Liver (tissue), 8 donors: ENCODE measurements at regions not wholly inside any gene's neighbourhood (a gene's known extent, or its start where the extent isn't known, plus 50 kb on each side); places are given as distances from the start of the nearest gene placed in this dataset.

Experiments used
- DNase-seq: peaks from one replicate; pipeline ENCODE4 v3.0.0-alpha.2; 2017; ENCODE audit warnings: low spot score
- H3K27ac ChIP-seq, 2 donors: one replicate each; pipeline ENCODE4 v1.7.0; 2013; ENCODE audit warnings: inconsistent platforms in 2 of 2, low read length in 2 of 2, control low read depth in 1 of 2, low read depth in 1 of 2, mild to moderate bottlenecking in 1 of 2
- H3K27me3 ChIP-seq, 4 donors: one replicate each; pipeline versions ENCODE4 v1.6.1 to v1.7.0; 2013; ENCODE audit warnings: low read length in 3 of 4, inconsistent platforms in 1 of 4, mild to moderate bottlenecking in 1 of 4, moderate library complexity in 1 of 4; ENCODE audit not compliant: control insufficient read depth in 4 of 4, insufficient read depth in 4 of 4
- H3K36me3 ChIP-seq, 4 donors: one replicate each; pipeline versions ENCODE4 v1.6.1 to v1.7.0; 2013; ENCODE audit warnings: low read length in 3 of 4, mild to moderate bottlenecking in 3 of 4, low read depth in 1 of 4, moderate library complexity in 1 of 4; ENCODE audit not compliant: control insufficient read depth in 4 of 4, insufficient read depth in 3 of 4
- H3K4me1 ChIP-seq, 4 donors: one replicate each; pipeline versions ENCODE4 v1.6.1 to v1.7.0; 2013; ENCODE audit warnings: low read length in 3 of 4, mild to moderate bottlenecking in 3 of 4, moderate library complexity in 1 of 4; ENCODE audit not compliant: control insufficient read depth in 4 of 4, insufficient read depth in 4 of 4
- H3K4me3 ChIP-seq, 3 donors: one replicate each; pipeline versions ENCODE4 v1.6.1 to v1.7.0; 2013; ENCODE audit warnings: low read length in 3 of 3, control low read depth in 1 of 3, low read depth in 1 of 3, mild to moderate bottlenecking in 1 of 3
- H3K9ac ChIP-seq, 2 donors: one replicate each; pipeline ENCODE4 v1.7.0; 2013; ENCODE audit warnings: low read length in 2 of 2, mild to moderate bottlenecking in 2 of 2, moderate library complexity in 2 of 2, control low read depth in 1 of 2, low read depth in 1 of 2
- H3K9me3 ChIP-seq, 4 donors: one replicate each; pipeline versions ENCODE4 v1.6.1 to v1.7.0; 2013; ENCODE audit warnings: low read length in 3 of 4; ENCODE audit not compliant: control insufficient read depth in 4 of 4
- EGR1 ChIP-seq, 2 donors: IDR thresholded peaks; 2 replicates each; pipeline ENCODE4 v1.6.1; 2016 to 2018; ENCODE audit warnings: antibody characterized with exemption in 2 of 2, low read depth in 2 of 2
- FOXA1 ChIP-seq: IDR thresholded peaks from 2 replicates; pipeline ENCODE4 v1.6.1; 2016; ENCODE audit warnings: antibody characterized with exemption
- FOXA2 ChIP-seq: IDR thresholded peaks from 2 replicates; pipeline ENCODE4 v1.6.1; 2016; ENCODE audit warnings: antibody characterized with exemption
- GABPA ChIP-seq, 2 donors: IDR thresholded peaks in 1 of 2; conservative IDR thresholded peaks in 1 of 2; 2 replicates each; pipeline ENCODE4 v1.6.1; 2016; ENCODE audit warnings: antibody characterized with exemption in 2 of 2, mild to moderate bottlenecking in 1 of 2, moderate library complexity in 1 of 2
- HNF4A ChIP-seq, 2 donors: conservative IDR thresholded peaks; 2 replicates each; pipeline ENCODE4 v1.6.1; 2016; ENCODE audit warnings: antibody characterized with exemption in 2 of 2, mild to moderate bottlenecking in 2 of 2
- HNF4G ChIP-seq: IDR thresholded peaks from 2 replicates; pipeline ENCODE4 v1.6.1; 2016; ENCODE audit warnings: antibody characterized with exemption
- JUND ChIP-seq, 2 donors: IDR thresholded peaks; 2 replicates each; pipeline ENCODE4 v1.6.1; 2016; ENCODE audit warnings: antibody characterized with exemption in 2 of 2
- NR2F2 ChIP-seq: IDR thresholded peaks from 2 replicates; pipeline ENCODE4 v1.6.1; 2016; ENCODE audit warnings: antibody characterized with exemption
- RAD21 ChIP-seq, 2 donors: IDR thresholded peaks; 2 replicates each; pipeline ENCODE4 v1.6.1; 2016; ENCODE audit warnings: antibody characterized with exemption in 2 of 2, mild to moderate bottlenecking in 2 of 2
- RXRA ChIP-seq, 2 donors: IDR thresholded peaks; 2 replicates each; pipeline ENCODE4 v1.6.1; 2017 to 2018; ENCODE audit warnings: antibody characterized with exemption in 2 of 2, mild to moderate bottlenecking in 1 of 2
- SP1 ChIP-seq: IDR thresholded peaks from 2 replicates; pipeline ENCODE4 v1.6.1; 2018; ENCODE audit warnings: antibody characterized with exemption, mild to moderate bottlenecking
- TAF1 ChIP-seq: conservative IDR thresholded peaks from 2 replicates; pipeline ENCODE4 v1.6.1; 2016; ENCODE audit warnings: antibody characterized with exemption, mild to moderate bottlenecking
- YY1 ChIP-seq: IDR thresholded peaks from 2 replicates; pipeline ENCODE4 v1.6.1; 2016; ENCODE audit warnings: antibody characterized with exemption, mild to moderate bottlenecking
- WGBS: extraction: QIAGEN DNeasy Blood & Tissue Kit; methylation state at CpG from one replicate; pipeline ENCODE4 v1.1.7; 2013; 5-methylcytosine and 5-hydroxymethylcytosine counted together
- TF ChIP-seq, protein P1 (sequence below): IDR thresholded peaks from 2 replicates; pipeline ENCODE4 v1.6.1; 2016; ENCODE audit warnings: antibody characterized with exemption, mild to moderate bottlenecking
- TF ChIP-seq, protein P2 (sequence below): IDR thresholded peaks from 2 replicates; pipeline ENCODE4 v1.6.1; 2016; ENCODE audit warnings: antibody characterized with exemption
- TF ChIP-seq, protein P3 (sequence below): IDR thresholded peaks from 2 replicates; pipeline ENCODE4 v1.6.1; 2016; ENCODE audit warnings: antibody characterized with exemption
- TF ChIP-seq, protein P4 (sequence below): fragments of 150-350 bp; IDR thresholded peaks from 2 replicates; pipeline ENCODE4 v1.5.1; 2017; ENCODE audit warnings: improper control_type of control experiment, low read depth, low read length; ENCODE audit not compliant: missing input control
- TF ChIP-seq, protein P5 (sequence below): IDR thresholded peaks from 2 replicates; pipeline ENCODE4 v1.6.1; 2016; ENCODE audit warnings: antibody characterized with exemption
- donor health status: healthy.
- donor health status: healthy.
- donor health status: healthy.
- donor health status: healthy.
- donor health status: healthy.

DNA sequence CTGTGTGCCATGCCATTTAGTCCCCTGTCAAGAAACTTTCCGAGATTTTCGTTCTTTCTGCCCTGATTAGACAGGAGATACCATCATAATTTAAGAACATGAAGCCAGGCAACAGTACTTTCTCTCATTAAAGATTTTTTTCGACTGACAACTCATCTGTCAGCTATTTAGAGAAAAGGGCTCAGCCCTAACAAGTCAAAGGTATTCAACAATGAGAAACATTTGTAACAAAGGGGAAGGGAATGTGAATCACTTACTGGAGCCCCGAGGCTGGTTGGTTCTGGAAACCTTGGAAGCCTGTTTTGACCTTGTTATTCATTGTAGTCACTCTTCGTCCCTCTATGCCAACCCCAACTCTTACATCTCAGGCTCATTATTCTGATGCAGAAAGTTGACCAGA lies 199.4 kb downstream of the SPP2 start:
- Histone ChIP-seq H3K9me3 (no peaks in the 10 kb centered on the region), H3K27me3 (no peaks in the 10 kb centered on the region), H3K4me1 (no peaks in the 10 kb centered on the region), H3K4me3 (no peak overlapping the region), H3K27ac (no peak overlapping the region), H3K36me3 (no peaks in the 10 kb centered on the region), H3K9ac (no peak overlapping the region)
- TF ChIP-seq HNF4G (no peak), JUND (IDR thresholded peaks at IDR 0.05) (no peak), SP1 (no peak), HNF4A (conservative IDR thresholded peaks at IDR 0.05) (no peak), GABPA (IDR thresholded peaks at IDR 0.05 in 1 of 2, conservative IDR thresholded peaks at IDR 0.05 in 1 of 2) (no peak), RXRA (IDR thresholded peaks at IDR 0.05) (no peak), FOXA1 (no peak), EGR1 (IDR thresholded peaks at IDR 0.05; ENCODE audit: low read depth in 2 of 2) (no peak), RAD21 (IDR thresholded peaks at IDR 0.05) (no peak), NR2F2 (no peak), FOXA2 (no peak), TAF1 (no peak), YY1 (no peak)
- TF ChIP-seq, protein P1, sequence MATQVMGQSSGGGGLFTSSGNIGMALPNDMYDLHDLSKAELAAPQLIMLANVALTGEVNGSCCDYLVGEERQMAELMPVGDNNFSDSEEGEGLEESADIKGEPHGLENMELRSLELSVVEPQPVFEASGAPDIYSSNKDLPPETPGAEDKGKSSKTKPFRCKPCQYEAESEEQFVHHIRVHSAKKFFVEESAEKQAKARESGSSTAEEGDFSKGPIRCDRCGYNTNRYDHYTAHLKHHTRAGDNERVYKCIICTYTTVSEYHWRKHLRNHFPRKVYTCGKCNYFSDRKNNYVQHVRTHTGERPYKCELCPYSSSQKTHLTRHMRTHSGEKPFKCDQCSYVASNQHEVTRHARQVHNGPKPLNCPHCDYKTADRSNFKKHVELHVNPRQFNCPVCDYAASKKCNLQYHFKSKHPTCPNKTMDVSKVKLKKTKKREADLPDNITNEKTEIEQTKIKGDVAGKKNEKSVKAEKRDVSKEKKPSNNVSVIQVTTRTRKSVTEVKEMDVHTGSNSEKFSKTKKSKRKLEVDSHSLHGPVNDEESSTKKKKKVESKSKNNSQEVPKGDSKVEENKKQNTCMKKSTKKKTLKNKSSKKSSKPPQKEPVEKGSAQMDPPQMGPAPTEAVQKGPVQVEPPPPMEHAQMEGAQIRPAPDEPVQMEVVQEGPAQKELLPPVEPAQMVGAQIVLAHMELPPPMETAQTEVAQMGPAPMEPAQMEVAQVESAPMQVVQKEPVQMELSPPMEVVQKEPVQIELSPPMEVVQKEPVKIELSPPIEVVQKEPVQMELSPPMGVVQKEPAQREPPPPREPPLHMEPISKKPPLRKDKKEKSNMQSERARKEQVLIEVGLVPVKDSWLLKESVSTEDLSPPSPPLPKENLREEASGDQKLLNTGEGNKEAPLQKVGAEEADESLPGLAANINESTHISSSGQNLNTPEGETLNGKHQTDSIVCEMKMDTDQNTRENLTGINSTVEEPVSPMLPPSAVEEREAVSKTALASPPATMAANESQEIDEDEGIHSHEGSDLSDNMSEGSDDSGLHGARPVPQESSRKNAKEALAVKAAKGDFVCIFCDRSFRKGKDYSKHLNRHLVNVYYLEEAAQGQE = no peak
- TF ChIP-seq, protein P2, sequence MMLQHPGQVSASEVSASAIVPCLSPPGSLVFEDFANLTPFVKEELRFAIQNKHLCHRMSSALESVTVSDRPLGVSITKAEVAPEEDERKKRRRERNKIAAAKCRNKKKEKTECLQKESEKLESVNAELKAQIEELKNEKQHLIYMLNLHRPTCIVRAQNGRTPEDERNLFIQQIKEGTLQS = no peak
- TF ChIP-seq, protein P3, sequence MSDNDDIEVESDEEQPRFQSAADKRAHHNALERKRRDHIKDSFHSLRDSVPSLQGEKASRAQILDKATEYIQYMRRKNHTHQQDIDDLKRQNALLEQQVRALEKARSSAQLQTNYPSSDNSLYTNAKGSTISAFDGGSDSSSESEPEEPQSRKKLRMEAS = no peak
- TF ChIP-seq, protein P4, sequence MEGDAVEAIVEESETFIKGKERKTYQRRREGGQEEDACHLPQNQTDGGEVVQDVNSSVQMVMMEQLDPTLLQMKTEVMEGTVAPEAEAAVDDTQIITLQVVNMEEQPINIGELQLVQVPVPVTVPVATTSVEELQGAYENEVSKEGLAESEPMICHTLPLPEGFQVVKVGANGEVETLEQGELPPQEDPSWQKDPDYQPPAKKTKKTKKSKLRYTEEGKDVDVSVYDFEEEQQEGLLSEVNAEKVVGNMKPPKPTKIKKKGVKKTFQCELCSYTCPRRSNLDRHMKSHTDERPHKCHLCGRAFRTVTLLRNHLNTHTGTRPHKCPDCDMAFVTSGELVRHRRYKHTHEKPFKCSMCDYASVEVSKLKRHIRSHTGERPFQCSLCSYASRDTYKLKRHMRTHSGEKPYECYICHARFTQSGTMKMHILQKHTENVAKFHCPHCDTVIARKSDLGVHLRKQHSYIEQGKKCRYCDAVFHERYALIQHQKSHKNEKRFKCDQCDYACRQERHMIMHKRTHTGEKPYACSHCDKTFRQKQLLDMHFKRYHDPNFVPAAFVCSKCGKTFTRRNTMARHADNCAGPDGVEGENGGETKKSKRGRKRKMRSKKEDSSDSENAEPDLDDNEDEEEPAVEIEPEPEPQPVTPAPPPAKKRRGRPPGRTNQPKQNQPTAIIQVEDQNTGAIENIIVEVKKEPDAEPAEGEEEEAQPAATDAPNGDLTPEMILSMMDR = no peak
- TF ChIP-seq, protein P5, sequence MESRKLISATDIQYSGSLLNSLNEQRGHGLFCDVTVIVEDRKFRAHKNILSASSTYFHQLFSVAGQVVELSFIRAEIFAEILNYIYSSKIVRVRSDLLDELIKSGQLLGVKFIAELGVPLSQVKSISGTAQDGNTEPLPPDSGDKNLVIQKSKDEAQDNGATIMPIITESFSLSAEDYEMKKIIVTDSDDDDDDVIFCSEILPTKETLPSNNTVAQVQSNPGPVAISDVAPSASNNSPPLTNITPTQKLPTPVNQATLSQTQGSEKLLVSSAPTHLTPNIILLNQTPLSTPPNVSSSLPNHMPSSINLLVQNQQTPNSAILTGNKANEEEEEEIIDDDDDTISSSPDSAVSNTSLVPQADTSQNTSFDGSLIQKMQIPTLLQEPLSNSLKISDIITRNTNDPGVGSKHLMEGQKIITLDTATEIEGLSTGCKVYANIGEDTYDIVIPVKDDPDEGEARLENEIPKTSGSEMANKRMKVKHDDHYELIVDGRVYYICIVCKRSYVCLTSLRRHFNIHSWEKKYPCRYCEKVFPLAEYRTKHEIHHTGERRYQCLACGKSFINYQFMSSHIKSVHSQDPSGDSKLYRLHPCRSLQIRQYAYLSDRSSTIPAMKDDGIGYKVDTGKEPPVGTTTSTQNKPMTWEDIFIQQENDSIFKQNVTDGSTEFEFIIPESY = no peak
- DNase-seq = no peak
- WGBS = 81% methylated on average over 5 of the region's 5 CpGs
